Ammon's horn (tissue), 1 donor: ENCODE measurements at regions not wholly inside any gene's neighbourhood (a gene's known extent, or its start where the extent isn't known, plus 50 kb on each side); places are given as distances from the start of the nearest gene placed in this dataset.

Experiments used
- DNase-seq: peaks from one replicate; pipeline ENCODE4 v3.0.0-alpha.2; 2016; ENCODE audit warnings: low spot score

GRCh38 chr1:234554218-234554697 is 55.7 kb downstream of the IRF2BP2 start:
- no peak for DNase-seq

GRCh38 chr1:234553240-234554188 is 56.5 kb downstream of the IRF2BP2 start:
- DNase-seq, result no peak

GRCh38 chr1:234551032-234551378 is 59.0 kb downstream of the IRF2BP2 start:
- DNase-seq, result peak; percentile 65

GRCh38 chr1:234550341-234551031 is 59.5 kb downstream of the IRF2BP2 start:
- peak; percentile 93 for DNase-seq

- no peak for DNase-seq
Measured at GRCh38 chr1:234549447-234550021, 60.4 kb downstream of the IRF2BP2 start.

GRCh38 chr1:234546890-234547788 is 62.8 kb downstream of the IRF2BP2 start:
- no peak for DNase-seq

GRCh38 chr1:234546387-234546704 is 63.6 kb downstream of the IRF2BP2 start:
- DNase-seq, result no peak

- no peak for DNase-seq
Measured at GRCh38 chr1:234545517-234546386, 64.2 kb downstream of the IRF2BP2 start.

GRCh38 chr1:234544087-234544579 is 65.2 kb upstream of the TARBP1 start:
- peak; percentile 92 for DNase-seq

- DNase-seq, result no peak
Measured at GRCh38 chr1:234543442-234544086, 64.6 kb upstream of the TARBP1 start.

- peak; percentile 78 for DNase-seq
Measured at GRCh38 chr1:234542211-234542850, 63.4 kb upstream of the TARBP1 start.

GRCh38 chr1:234541286-234541975 is 62.5 kb upstream of the TARBP1 start:
- no peak for DNase-seq

- DNase-seq, result no peak
Measured at GRCh38 chr1:234540404-234540762, 61.4 kb upstream of the TARBP1 start.

GRCh38 chr1:234539666-234540403 is 60.9 kb upstream of the TARBP1 start:
- DNase-seq, result no peak

- DNase-seq, result no peak
Measured at GRCh38 chr1:234538930-234539649, 60.1 kb upstream of the TARBP1 start.

- no peak for DNase-seq
Measured at GRCh38 chr1:234538062-234538731, 59.2 kb upstream of the TARBP1 start.

- DNase-seq, result no peak
Measured at GRCh38 chr1:234537236-234537635, 58.3 kb upstream of the TARBP1 start.
